HG02943 (cell line): ENCODE measurements at regions not wholly inside any gene's neighbourhood (a gene's known extent, or its start where the extent isn't known, plus 50 kb on each side); places are given as distances from the start of the nearest gene placed in this dataset.
A peak's percentile ranks its signal among the peaks of the same experiment; 100 is the strongest.

Experiments used
- ATAC-seq: cut with Tn5 transposase; IDR thresholded peaks from one replicate; pipeline ENCODE4 v1.9.1; 2021; ENCODE audit warnings: mild to moderate bottlenecking, low read depth, moderate library complexity; ENCODE audit not compliant: unreplicated experiment

GRCh38 chr2:128619471-128620325, 301.0 kb upstream of the HS6ST1 start:
- ATAC-seq = no peak

- no peak for ATAC-seq
These were observed 302.4 kb upstream of the HS6ST1 start for GRCh38 chr2:128621074-128621473.

GRCh38 chr2:128622371-128622770, 303.7 kb upstream of the HS6ST1 start:
- no peak for ATAC-seq

- no peak for ATAC-seq
These were observed 304.4 kb upstream of the HS6ST1 start for GRCh38 chr2:128622955-128623620.

- peak; percentile 78 for ATAC-seq
These were observed 305.4 kb upstream of the HS6ST1 start for GRCh38 chr2:128623776-128624761.

GRCh38 chr2:128624956-128625355, 306.3 kb upstream of the HS6ST1 start:
- ATAC-seq = no peak

- no peak for ATAC-seq
These were observed 306.8 kb upstream of the HS6ST1 start for GRCh38 chr2:128625421-128625820.

- no peak for ATAC-seq
These were observed 307.5 kb upstream of the HS6ST1 start for GRCh38 chr2:128625963-128626759.

GRCh38 chr2:128626760-128627511, 308.3 kb upstream of the HS6ST1 start:
- ATAC-seq = no peak

- ATAC-seq = no peak
These were observed 309.5 kb upstream of the HS6ST1 start for GRCh38 chr2:128628206-128628605.

GRCh38 chr2:128628996-128629395, 310.3 kb upstream of the HS6ST1 start:
- ATAC-seq = no peak

- no peak for ATAC-seq
These were observed 312.5 kb upstream of the HS6ST1 start for GRCh38 chr2:128630974-128631697.

GRCh38 chr2:128631698-128632500, 313.2 kb upstream of the HS6ST1 start:
- ATAC-seq = no peak

- ATAC-seq = no peak
These were observed 313.8 kb upstream of the HS6ST1 start for GRCh38 chr2:128632501-128632800.

GRCh38 chr2:128633501-128633900, 314.8 kb upstream of the HS6ST1 start:
- ATAC-seq = no peak

GRCh38 chr2:128635361-128635900, 316.8 kb upstream of the HS6ST1 start:
- no peak for ATAC-seq

GRCh38 chr2:128636802-128637147, 318.1 kb upstream of the HS6ST1 start:
- no peak for ATAC-seq
